IPS-20b (cell line): ENCODE measurements at regions not wholly inside any gene's neighbourhood (a gene's known extent, or its start where the extent isn't known, plus 50 kb on each side); places are given as distances from the start of the nearest gene placed in this dataset.

Experiments used
- H3K27ac ChIP-seq: one replicate; pipeline ENCODE4 v1.5.1; 2013; ENCODE audit warnings: low read length
- H3K27me3 ChIP-seq: 2 replicates; pipeline ENCODE4 v1.6.1; 2013; ENCODE audit warnings: mild to moderate bottlenecking, low read length, inconsistent platforms; ENCODE audit not compliant: insufficient read depth
- H3K36me3 ChIP-seq: 2 replicates; pipeline ENCODE4 v1.6.1; 2013; ENCODE audit warnings: low read depth, mild to moderate bottlenecking, inconsistent platforms, low read length, moderate library complexity; ENCODE audit not compliant: insufficient read depth
- H3K4me1 ChIP-seq: 2 replicates; pipeline ENCODE4 v1.6.1; 2013; ENCODE audit warnings: mild to moderate bottlenecking, control low read depth, inconsistent platforms, low read length, moderate library complexity; ENCODE audit not compliant: insufficient read depth
- H3K4me3 ChIP-seq: 2 replicates; pipeline ENCODE4 v1.5.1; 2013; ENCODE audit warnings: mild to moderate bottlenecking, low read length, inconsistent platforms
- H3K9ac ChIP-seq: 2 replicates; pipeline ENCODE4 v1.6.1; 2013; ENCODE audit warnings: low read depth, mild to moderate bottlenecking, inconsistent platforms, low read length, moderate library complexity
- H3K9me3 ChIP-seq: 2 replicates; pipeline ENCODE4 v1.6.1; 2013; ENCODE audit warnings: mild to moderate bottlenecking, low read depth, low read length, inconsistent platforms; ENCODE audit not compliant: insufficient read depth

DNA sequence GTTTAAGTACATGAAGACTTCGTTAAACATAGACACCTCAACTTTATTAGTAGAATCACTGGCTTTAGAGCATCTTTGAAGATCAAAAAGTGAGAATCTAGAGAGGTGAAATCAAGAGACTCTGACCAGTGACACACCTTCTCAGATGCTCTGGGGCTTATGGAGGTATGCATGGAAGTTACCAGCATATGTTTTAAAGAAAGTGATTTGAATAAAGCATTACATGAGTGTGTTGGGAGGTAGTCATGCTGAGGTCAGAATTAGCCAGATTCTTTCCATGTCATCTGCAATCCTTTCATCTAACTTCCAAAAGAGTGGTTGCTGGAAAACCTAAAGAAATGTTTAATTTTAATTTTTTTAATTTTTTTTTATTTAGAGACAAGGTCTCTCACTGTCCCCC lies 658.0 kb upstream of the GOLIM4 start:
- H3K9me3 ChIP-seq: no peaks in the 10 kb centered on the region
- H3K9ac ChIP-seq: no peak overlapping the region
- H3K27ac ChIP-seq: no peak overlapping the region
- no peak overlapping the region for H3K4me3 ChIP-seq
- no peaks in the 10 kb centered on the region for H3K4me1 ChIP-seq
- H3K27me3 ChIP-seq: no peaks in the 10 kb centered on the region
- no peaks in the 10 kb centered on the region for H3K36me3 ChIP-seq

DNA sequence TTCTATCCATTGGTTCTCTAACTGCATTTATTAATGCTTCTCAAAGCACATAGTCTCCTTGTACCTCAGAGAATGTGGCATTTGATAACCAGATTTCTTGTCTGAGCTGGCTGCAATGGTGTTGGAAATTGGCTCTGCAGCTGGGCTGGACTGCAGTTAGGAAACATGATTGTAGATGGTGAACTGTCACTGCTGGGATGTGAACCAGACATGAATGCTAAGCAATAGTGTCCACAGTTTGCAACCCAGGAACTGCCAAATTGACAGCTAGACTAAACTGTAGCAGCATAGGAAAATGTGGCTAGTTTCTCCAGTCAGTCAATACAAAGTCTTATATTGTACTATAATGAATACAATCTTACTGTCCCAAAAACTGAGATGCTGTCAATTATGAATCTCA lies 656.6 kb upstream of the GOLIM4 start:
- Histone ChIP-seq H3K4me3 (no peak overlapping the region), H3K4me1 (no peaks in the 10 kb centered on the region), H3K27ac (no peak overlapping the region), H3K9me3 (no peaks in the 10 kb centered on the region), H3K27me3 (no peaks in the 10 kb centered on the region), H3K9ac (no peak overlapping the region), H3K36me3 (no peaks in the 10 kb centered on the region)

DNA sequence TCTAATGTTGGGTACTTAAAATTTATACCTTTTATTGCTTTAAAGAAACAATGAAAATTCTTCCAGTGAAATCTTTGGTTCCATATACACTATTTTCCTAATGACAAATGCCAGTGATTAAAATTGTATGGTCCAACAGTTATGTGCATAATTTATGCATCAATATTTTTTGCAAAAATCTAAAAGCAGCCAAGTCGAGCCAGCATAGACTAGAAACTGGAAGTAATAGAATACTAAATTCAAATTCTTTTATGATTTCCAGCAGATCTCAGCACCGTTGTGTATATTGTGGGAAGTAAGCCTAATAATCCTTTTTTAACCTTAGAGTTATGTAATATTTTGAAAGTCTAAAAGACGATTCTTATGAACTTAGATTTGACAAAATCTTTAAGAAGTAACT lies 652.0 kb upstream of the GOLIM4 start:
- Histone ChIP-seq H3K9ac (no peak overlapping the region), H3K4me1 (no peaks in the 10 kb centered on the region), H3K27me3 (no peaks in the 10 kb centered on the region), H3K9me3 (no peaks in the 10 kb centered on the region), H3K36me3 (no peaks in the 10 kb centered on the region), H3K4me3 (no peak overlapping the region), H3K27ac (no peak overlapping the region)

DNA sequence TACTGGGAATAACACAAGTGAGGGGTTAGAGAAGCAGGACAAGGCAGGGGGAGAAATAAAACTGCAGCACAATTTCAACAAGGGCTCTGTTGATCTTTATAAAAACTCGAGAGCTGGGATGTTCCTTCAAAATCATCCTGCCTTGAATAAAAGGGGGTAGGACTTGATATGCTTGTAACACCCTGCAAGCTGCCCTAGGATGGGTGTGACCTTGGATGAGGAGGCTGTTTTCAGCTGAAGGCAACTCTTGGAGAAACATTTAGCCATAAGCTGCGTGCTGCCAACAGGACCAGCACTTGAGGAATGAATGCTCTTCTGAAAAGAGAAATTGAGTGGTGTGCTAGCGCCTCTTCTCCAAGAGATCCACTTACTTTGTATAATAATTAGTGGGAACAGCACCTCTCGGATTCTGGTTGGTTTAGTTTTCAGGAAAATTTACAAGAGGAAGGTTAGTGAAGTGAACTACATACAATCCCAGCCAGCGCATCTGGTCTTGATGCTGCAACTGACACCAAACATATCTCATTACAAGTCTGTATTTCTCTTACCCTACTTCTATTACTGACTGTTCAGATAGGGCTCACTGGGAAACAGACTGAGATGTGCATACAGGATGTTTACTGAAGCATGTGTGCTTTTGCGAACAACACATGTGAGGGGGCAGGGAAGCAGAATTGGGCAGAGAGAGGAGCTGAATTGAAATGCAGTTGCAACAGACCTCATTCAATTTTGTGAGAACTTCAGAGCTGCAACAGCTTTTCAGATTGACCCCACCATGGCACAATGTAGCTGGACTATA lies 643.0 kb upstream of the GOLIM4 start:
- Histone ChIP-seq H3K9ac (no peak overlapping the region), H3K4me3 (no peak overlapping the region), H3K27ac (no peak overlapping the region), H3K9me3 (peaks cover 12% of the 10 kb centered on the region), H3K36me3 (no peaks in the 10 kb centered on the region), H3K4me1 (peaks cover 6% of the 10 kb centered on the region; the same call in 1 of the 2 replicates), H3K27me3 (no peaks in the 10 kb centered on the region)

DNA sequence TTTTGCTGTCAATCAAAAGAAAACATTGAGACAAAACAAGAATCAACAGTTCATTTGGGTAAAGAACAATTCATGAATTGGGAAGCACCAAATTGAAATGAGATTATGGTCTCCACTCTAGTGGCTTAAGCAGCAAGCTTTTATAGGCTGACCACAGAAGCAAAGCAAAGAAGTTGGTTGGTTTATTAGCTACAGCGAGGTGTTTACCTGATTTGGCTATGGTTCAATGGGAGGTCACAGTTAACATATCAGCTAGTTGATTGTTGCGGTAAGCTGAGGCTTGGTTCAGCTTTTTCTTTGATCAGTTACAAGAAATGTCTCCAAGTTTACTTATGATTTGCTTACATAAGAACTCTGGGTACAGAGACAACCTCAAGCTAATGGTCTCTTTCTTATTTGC lies 640.5 kb upstream of the GOLIM4 start:
- H3K4me3 ChIP-seq: no peak overlapping the region
- peaks cover 6% of the 10 kb centered on the region; the same call in 1 of the 2 replicates for H3K4me1 ChIP-seq
- no peaks in the 10 kb centered on the region for H3K36me3 ChIP-seq
- no peaks in the 10 kb centered on the region for H3K27me3 ChIP-seq
- no peak overlapping the region for H3K9ac ChIP-seq
- H3K27ac ChIP-seq: no peak overlapping the region
- H3K9me3 ChIP-seq: peaks cover 12% of the 10 kb centered on the region

DNA sequence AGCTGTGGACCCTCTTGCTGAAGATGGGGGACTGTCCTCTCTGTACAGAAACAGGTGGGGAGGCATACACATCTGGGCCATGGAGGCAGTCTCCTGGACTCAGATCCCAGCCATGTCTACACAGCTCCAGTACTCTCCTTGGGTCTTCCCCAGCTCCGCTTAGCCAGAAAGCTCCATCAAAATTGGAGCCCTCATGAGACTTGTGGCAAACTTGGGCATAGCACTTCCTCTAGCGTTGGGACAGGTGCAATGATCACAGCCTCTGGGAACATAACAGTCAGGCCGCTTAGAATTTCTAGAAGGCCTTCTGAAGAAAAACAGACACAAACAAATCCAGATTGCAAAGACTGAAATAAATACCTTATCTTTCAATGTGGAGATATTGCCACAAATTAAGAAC lies 634.3 kb upstream of the GOLIM4 start:
- Histone ChIP-seq H3K9me3 (peaks cover 10% of the 10 kb centered on the region), H3K4me3 (no peak overlapping the region), H3K27ac (no peak overlapping the region), H3K27me3 (no peaks in the 10 kb centered on the region), H3K36me3 (no peaks in the 10 kb centered on the region), H3K4me1 (no peaks in the 10 kb centered on the region), H3K9ac (no peak overlapping the region)

DNA sequence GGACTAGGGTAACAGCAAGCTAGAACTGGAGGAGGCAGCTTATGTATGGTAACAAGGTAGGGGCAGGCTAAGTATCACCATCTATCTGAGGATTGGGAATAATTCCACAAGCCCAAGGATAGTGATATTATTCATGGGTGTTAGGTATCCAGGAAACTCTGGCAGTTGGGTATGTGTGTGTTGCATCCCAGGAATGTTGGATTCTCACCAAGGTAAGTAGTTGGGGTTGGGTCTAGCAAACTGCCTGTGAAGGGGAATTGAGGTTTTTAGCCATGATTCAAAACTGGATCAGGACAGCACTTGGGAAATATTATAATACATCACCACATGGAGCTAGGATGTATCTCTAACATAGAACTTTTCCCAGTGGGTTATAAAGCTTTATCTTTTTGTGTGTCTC lies 626.4 kb upstream of the GOLIM4 start:
- Histone ChIP-seq H3K4me3 (no peak overlapping the region), H3K4me1 (no peaks in the 10 kb centered on the region), H3K9me3 (no peaks in the 10 kb centered on the region), H3K27me3 (no peaks in the 10 kb centered on the region), H3K27ac (no peak overlapping the region), H3K9ac (no peak overlapping the region), H3K36me3 (no peaks in the 10 kb centered on the region)

DNA sequence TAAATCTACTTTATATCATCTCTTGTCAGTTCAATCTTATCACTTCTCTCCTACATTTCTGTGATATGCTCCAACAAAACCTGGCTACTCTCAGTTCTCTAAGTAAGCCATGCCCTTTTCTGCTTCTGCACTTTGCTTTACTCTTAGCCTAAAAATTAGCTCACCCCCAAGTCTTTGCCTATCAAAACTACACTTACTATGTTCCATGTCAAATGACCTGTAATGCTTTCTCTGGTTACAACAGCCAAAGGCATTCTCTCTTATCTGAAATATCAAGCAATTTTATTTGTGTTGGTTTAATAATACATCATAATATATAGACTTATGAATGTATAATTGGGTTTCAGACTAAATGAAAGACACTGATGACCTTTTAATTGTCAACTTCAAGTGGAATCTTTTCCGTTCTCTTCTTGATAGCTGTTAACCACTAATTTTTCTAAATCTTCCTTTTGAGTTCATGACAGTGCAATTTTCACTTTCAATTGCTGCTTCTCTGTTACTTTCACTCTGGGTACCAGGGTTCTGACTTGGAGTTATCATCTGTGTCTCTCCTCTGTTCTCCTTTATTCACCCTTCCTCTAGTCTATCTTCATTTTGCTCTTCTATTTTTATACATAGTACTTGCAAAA lies 619.0 kb upstream of the GOLIM4 start:
- H3K4me3 ChIP-seq: no peak overlapping the region
- no peaks in the 10 kb centered on the region for H3K27me3 ChIP-seq
- H3K36me3 ChIP-seq: no peaks in the 10 kb centered on the region
- no peaks in the 10 kb centered on the region; the same call in 1 of the 2 replicates for H3K4me1 ChIP-seq
- no peak overlapping the region for H3K27ac ChIP-seq
- H3K9me3 ChIP-seq: no peaks in the 10 kb centered on the region
- H3K9ac ChIP-seq: no peak overlapping the region

DNA sequence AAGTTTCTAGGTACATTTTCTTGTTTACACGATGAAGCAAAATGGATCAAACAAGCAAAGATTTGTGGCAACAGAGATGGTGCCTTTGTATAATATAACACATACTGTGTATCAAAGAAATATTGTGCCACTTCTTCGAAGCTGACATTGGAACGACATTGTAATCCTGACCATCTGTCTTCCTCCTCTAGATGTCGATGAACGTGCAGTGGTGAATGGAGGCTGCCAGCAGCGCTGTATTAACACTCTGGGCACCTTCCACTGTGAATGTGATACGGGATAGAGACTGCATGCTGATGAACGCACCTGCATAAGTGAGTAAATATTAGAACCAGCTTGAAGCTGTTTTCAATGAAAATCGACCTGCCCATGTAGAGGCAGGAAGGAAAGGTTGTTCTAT lies 613.3 kb upstream of the GOLIM4 start:
- H3K9me3 ChIP-seq: no peaks in the 10 kb centered on the region
- H3K27me3 ChIP-seq: no peaks in the 10 kb centered on the region
- no peak overlapping the region for H3K9ac ChIP-seq
- H3K4me3 ChIP-seq: no peak overlapping the region
- H3K4me1 ChIP-seq: no peaks in the 10 kb centered on the region
- H3K36me3 ChIP-seq: no peaks in the 10 kb centered on the region
- no peak overlapping the region for H3K27ac ChIP-seq

DNA sequence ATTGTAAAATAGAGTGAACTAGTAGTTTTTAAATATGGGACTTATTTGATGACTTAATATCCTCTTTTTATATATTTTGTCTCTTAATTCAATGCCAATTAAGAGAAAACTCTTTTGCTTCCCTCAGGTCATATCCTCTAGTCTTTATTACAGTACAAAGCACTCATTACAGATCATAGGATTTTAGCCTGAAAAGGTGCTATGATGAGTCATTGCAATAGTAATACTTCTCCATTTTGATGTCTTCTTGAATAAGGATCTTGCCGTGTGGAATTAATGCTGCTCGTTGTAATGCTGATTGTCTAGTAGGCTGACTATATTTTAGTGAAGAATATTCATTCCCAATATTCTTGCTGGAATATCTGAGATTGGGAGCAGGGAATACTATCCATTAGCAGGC lies 612.2 kb upstream of the GOLIM4 start:
- H3K27ac ChIP-seq: no peak overlapping the region
- H3K4me1 ChIP-seq: no peaks in the 10 kb centered on the region
- no peak overlapping the region for H3K9ac ChIP-seq
- no peaks in the 10 kb centered on the region for H3K36me3 ChIP-seq
- H3K4me3 ChIP-seq: no peak overlapping the region
- no peaks in the 10 kb centered on the region for H3K9me3 ChIP-seq
- H3K27me3 ChIP-seq: no peaks in the 10 kb centered on the region

DNA sequence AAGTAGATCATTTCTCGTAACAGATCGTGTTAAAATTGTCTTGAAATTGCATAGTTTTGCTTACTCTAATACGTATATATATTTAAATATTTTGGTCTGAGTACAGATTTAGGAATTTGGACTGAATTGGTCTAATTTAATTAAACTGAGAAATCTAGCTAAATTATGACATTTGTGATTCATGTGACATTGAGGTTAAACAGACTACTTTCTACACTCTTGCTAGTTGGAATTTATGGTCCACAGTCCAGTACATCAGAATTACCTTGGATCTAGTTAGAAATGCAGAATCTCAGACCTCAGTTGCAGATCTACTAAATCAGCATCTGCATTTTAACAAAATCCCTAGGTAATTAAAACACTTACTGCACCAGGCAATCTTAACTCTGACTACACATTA lies 609.7 kb upstream of the GOLIM4 start:
- no peak overlapping the region for H3K9ac ChIP-seq
- H3K4me3 ChIP-seq: no peak overlapping the region
- no peaks in the 10 kb centered on the region for H3K36me3 ChIP-seq
- H3K9me3 ChIP-seq: peaks cover 4% of the 10 kb centered on the region; the same call in 1 of the 2 replicates
- no peaks in the 10 kb centered on the region for H3K4me1 ChIP-seq
- H3K27me3 ChIP-seq: no peaks in the 10 kb centered on the region
- H3K27ac ChIP-seq: no peak overlapping the region

DNA sequence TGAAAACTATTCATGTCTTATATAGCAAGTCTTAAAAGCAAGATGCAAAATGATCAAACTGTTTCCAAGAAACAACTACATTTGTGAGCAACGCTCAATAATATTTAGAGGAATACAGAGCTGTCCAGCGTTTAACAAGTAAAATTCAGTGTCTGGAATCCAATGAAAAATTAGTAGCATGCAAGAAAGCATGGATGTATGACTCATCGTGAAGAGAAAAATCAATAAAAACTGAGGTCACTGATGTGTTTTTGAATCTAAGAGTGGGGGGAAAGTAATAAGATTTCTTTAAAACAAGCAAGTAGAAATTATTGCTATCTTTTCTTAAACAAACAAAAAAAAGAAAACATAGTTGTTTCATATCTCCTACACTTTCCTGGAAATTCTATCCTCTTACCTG lies 600.3 kb upstream of the GOLIM4 start:
- no peaks in the 10 kb centered on the region for H3K36me3 ChIP-seq
- peaks cover 4% of the 10 kb centered on the region; the same call in 1 of the 2 replicates for H3K9me3 ChIP-seq
- no peak overlapping the region for H3K27ac ChIP-seq
- no peak overlapping the region for H3K9ac ChIP-seq
- peaks cover 19% of the 10 kb centered on the region; the same call in 1 of the 2 replicates for H3K4me1 ChIP-seq
- H3K4me3 ChIP-seq: no peak overlapping the region
- no peaks in the 10 kb centered on the region for H3K27me3 ChIP-seq
